ENCODE measurements at regions not wholly inside any gene's neighbourhood (a gene's known extent, or its start where the extent isn't known, plus 50 kb on each side); places are given as distances from the start of the nearest gene placed in this dataset.

DNA sequence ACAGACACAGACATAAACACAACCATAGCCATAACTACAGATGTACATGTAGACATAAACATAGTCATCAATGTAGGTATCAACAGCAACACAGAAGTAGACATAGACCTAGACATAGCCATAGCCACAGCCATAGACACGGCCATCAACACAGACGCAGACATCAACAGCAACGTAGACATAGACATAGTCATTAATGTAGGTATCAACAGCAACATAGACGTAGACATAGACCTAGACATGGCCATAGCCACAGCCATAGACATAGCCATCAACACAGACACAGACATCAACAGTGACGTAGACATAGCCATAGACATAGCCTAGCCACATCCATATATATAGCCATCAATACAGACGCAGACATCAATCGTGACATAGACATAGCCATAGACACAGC lies 258.3 kb upstream of the FOXQ1 start:
- DNase-seq: no peak

DNA sequence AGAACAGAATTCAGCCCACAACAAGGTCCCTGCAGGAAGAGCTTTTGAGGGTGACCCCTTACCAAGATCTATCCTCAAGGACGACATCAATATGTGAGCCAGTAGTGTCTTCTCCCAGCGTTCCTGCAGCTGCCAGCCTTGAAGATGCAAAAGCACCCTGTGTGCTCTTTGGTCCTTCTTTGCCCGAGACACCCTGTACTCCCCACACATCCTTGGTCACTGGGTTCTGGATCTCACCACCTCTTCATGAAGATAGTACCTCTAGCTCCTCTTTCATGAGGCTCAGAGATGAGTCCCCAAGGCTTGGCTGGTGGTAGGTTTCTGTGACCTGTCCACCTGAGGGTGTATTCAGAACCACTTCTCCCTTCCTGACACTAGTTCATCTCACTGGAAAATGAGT lies 259.6 kb upstream of the FOXQ1 start:
- DNase-seq: no peak

DNA sequence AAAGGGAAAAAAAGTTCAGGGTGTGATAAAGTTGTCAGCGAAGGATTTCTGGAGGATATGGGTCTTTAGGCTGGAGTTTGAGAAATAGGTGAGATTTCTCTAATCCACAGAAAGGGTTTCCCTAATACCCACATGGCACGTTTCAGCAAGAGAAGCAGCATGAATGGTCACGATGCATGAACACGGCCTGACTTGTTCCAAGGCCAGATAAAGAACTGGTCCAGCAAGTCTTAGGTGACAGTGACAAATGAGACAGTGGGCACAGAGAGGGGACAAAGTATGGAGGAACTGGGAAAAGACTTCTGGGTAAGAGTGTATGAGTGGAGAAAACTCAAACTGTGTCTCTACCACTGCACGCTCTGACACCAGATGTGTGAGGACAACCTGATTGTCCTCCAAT lies 262.0 kb upstream of the FOXQ1 start:
- no peak for DNase-seq

DNA sequence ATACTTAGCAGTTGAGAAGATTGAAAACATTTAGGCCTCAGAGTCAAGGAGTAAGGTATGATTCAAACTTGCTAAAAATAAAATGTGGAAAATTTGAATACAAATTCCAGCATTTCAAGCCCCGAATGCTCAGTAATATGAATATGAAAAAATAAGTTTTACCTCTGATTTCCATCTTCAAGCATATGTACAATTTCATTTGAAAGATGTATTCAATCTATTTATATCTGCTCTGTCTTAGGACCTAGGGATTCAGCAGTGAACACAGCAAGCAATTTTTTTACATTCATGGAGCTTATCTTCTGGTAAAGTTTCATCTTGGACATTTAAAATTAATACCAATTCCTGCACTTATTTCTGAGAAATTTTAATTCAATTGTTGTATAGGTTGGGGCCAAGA lies 262.7 kb upstream of the FOXQ1 start:
- DNase-seq: no peak

- DNase-seq: no peak
Observed at GRCh38 chr6:1047981-1048541, 263.8 kb upstream of the FOXQ1 start.

DNA sequence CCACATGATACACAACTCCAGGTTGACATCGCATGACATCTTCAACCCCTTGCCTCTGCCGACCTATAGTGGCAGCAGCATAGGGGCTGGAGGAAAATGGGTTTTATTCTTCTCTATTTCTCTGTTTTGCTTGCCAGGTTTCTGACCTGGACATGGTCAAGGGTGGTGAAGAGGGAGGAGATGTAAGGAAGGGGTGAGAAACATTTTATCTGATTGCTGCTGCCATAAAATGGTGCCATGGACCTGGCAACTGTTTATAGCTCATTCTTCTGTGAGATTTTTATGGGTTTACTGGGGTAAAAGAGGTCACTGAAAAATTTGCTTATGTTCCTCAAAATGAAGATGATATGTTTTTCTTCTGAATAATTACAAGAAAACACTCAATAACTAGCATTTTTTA lies 266.7 kb upstream of the FOXQ1 start:
- DNase-seq: no peak

- DNase-seq: no peak
Observed at GRCh38 chr6:1044040-1044836, 267.7 kb upstream of the FOXQ1 start.

DNA sequence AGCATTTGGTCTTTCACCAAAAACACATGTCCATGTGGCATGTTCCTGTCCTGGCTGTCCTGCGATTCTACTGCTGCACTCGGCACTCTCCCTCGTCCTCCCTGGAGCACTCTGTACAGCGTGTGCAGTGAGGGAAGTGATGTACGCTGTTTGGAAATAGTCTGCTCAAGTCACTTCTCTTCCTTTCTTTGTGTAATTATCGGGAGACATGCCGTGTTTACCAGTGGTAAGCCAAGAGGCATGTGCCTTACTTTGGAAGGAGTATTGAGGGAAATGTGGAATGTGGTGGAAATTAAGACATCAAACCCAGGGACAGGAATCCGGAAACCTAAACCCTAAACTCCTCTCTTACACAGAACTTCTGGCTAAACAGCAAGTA lies 268.5 kb upstream of the FOXQ1 start:
- no peak for DNase-seq

DNA sequence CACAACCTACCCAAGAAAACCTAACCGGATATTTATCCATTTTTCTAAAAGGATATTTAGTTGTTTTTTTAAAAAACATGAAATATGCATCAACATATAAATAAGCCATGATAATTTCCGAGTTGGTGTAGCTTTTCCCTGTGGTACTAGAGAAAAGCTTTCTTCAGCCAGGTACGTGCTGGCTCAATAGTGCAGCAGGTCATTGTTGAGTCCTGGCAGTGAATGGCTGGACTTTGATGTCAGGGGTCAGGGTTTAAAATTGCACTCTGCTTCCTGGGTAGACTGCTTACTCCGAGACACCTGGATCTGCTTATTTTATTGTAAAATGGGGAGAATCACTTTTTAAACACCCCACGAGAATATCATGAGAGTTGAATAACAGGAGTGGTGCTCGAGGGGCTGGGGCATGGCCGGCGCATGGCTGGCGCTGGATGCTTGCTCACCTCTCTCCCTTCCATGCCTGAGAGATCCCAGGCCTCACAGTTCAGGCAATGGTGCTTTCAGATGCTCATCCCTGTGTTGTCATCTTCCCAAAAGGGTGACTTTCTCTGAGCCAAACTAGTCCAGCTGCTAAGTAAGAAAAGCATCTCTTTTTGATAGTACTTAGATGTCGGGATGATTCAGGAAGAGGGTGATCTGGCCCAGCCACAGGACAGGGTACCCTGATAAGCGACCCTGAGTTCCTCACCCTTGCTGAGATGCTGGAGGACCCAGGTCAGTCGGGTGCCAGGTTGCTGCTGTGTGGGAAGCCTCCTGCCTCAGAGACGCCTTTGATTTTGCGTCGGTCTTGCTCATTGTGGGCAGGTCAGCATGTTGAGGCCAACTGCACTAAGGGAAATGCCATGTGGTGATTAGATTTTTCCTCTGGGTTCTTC lies 269.1 kb upstream of the FOXQ1 start:
- DNase-seq: no peak

GRCh38 chr6:1040393-1040792 lies 271.5 kb upstream of the FOXQ1 start:
- DNase-seq: no peak

- DNase-seq: no peak
Observed at GRCh38 chr6:1039746-1040145, 272.2 kb upstream of the FOXQ1 start.

DNA sequence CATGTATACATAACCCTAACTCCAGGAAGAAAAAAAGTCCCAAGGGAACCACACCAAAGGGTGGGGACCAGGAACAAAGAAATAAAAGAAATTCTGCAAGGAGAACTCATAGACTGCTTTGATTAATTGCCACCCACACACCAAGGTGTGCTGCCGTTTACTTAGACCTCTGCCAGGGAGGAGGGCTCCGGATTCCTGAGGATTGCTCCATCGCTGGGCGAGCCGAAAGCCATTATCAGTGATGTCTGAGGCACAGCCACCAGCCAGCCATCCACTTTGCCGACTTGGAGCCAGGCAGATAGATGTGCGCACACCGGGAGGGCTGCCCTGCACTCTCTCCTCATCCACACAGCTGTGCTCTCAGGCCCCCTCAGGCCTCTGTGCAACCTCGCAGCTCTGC lies 272.7 kb upstream of the FOXQ1 start:
- no peak for DNase-seq

DNA sequence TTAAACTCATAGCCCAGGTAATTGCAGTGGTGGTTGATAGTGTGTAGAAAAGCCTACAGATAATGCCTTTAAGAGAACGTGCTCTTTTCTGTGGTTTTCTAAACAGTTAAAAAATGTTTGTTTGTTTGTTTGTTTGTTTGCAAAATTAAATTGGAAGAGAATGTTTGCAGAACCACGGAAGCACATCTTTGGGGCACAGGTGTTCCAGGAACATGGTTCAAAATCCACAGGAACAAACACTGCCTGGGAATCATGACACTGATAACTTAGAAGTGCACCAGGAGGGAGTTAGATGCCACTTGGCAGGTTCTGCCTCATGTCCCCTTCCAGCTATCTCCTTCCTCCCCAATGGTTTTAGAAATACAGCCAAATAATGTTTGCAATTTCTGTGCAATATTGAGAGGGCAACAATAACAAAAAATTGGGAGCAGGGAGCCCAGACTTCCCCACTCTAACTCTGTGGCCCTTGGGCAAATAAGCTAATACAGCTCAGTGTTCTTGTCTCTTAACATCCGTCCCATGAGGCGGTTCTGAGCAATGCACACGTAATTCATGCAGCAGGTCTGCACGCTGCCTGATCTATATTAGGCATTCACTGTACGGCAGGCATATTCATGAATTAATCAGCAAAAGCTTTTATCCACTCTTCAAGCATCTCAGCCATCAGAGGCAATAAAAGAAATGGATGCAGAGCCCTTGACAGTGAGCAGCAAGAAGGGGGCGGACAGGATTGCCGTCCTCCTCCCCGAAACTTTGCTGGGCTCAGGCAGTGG lies 274.3 kb upstream of the FOXQ1 start:
- DNase-seq: no peak

GRCh38 chr6:1035401-1035800 lies 276.5 kb upstream of the FOXQ1 start:
- no peak for DNase-seq

DNA sequence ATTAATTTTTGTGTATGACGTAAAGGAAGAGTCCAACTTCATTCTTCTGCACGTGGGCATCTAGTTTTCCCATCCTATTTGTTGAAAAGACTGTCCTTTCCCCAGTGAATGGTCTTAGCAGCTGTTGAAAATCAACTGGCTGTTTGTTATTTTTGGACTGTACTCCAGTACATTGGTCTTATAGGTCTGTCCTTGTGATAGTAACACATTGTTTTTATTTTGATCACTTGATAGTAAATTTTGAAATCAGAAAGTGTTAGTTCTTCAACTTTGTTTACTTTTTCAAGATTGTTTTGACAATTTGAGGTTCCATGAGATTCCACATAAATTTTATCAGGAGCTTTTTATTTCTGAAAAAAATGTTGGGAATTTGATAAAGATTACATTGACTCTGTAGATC lies 280.2 kb upstream of the FOXQ1 start:
- DNase-seq: no peak

GRCh38 chr6:1029141-1029540 lies 282.8 kb upstream of the FOXQ1 start:
- DNase-seq: no peak

- DNase-seq: no peak
Observed at GRCh38 chr6:1028723-1029122, 283.2 kb upstream of the FOXQ1 start.

DNA sequence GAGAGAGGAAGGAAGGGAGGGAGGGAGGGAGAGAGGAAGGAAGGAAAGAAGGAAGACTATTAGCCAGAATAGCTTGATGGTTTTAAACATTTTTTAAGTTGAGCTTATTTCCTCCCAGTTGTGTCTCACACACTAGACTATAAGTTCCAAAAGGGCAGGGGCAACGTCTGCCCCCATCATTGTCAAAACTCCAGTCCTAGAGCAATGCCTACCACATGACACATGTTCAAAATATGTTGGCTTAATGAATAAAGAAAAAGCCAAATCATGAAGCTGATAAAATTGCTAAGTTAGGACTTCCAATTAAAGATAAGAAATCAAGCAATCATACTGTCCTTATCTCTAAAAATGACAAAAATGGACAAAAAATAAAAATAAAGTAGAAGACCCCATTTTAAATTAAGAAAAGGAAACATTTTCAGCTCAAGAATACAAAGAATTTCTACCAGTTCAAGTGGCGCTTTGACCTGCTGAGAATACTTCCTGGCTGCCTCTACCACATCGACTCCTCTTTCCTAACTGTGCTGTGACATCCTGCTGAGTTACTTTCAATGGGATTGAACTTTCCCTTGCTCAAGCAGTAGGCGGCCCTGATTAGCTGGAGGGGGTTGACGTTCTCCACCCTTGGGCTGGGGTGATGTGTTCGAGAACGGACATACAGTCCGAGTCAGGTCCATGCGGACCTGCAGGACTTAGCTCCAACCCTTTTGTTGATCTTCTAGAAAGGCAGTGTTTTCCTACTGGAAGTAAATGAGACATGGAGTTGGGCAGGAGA lies 283.9 kb upstream of the FOXQ1 start:
- no peak for DNase-seq

- DNase-seq: no peak
Observed at GRCh38 chr6:1027109-1027794, 284.6 kb upstream of the FOXQ1 start.

DNA sequence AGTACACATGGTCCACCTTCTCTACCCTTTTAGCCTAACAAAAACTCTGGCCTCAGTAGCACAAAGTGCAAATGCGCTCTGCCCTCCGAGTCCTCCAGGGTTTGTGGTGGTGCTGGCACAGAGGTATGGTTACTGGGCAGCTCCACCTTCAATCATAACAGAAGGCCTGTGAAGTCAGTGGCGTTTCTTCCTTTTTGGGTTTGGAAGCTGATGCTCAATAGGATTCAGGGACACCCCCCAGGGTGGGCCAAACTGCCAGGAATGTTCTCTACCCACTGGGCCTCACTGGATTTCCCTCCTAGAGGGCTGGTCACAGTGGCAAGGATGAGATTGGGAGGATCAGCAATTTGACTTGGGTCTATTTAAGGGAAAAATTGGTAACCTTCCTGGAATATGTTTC lies 286.1 kb upstream of the FOXQ1 start:
- DNase-seq: no peak

GRCh38 chr6:1024587-1024986 lies 287.3 kb upstream of the FOXQ1 start:
- DNase-seq: no peak

DNA sequence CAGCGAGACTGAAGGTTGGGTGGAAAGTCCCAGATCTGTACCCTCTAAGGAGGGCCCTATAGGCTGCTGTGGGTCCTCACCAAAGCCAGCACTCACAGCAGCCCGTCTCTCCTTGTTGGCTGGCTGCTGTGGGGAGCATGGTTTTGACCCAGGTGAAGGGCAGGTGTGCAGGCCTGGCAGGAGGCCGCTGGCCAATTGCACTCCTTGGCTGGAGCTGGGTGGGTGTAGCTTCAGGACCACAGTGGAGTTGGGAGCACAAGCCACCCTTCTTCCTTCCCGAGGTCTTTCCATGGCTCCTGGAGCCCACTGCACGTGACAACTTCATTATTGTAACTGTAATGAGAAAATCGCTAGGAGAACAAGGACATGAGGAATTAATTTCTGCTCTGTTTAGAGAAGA lies 287.7 kb upstream of the FOXQ1 start:
- DNase-seq: no peak
